Esophagus squamous epithelium (tissue), 4 donors: ENCODE measurements at regions not wholly inside any gene's neighbourhood (a gene's known extent, or its start where the extent isn't known, plus 50 kb on each side); places are given as distances from the start of the nearest gene placed in this dataset.

ENCODE experiments used
- POLR2A ChIP-seq, 4 donors: fragments of 450-650 bp; IDR thresholded peaks; one replicate each; pipeline ENCODE4 v1.6.1; 2017; ENCODE audit warnings: antibody characterized with exemption in 4 of 4, mild to moderate bottlenecking in 4 of 4, moderate library complexity in 3 of 4
- TF ChIP-seq, protein P1 (sequence below), 6 experiments: fragments of 450-650 bp in 4 of 6; fragments of 200-600 bp in 2 of 6; sonication (generic) in 2 of 6; IDR thresholded peaks; one replicate each; pipeline ENCODE4 v1.5.1; 2016 to 2019; ENCODE audit warnings: antibody characterized with exemption in 6 of 6, mild to moderate bottlenecking in 4 of 6, moderate library complexity in 4 of 6

DNA sequence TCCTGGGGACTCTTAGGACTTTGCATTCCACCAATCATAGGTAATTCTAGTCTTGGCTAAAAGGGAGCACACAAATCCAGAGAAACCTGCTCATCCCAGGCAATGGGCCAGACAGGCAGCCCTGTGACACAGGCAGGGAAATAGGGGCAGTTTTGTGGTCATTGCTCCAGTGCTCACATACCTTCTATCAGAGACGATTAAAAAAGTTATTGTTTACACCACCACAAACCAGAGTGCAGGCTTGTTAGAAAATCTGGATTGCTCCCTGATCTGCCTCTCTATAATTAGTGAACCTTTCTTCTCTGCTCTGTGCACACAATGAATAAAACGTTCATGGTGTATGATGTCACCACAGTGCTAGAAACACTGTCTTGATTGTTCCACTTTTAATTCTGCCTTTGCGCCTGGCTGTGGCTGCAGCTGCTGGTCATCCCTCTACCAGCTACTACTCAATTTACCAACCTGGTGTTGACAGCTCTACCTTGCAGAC, 121.6 kb upstream of the SPATA13 start:
- TF ChIP-seq, protein P1, sequence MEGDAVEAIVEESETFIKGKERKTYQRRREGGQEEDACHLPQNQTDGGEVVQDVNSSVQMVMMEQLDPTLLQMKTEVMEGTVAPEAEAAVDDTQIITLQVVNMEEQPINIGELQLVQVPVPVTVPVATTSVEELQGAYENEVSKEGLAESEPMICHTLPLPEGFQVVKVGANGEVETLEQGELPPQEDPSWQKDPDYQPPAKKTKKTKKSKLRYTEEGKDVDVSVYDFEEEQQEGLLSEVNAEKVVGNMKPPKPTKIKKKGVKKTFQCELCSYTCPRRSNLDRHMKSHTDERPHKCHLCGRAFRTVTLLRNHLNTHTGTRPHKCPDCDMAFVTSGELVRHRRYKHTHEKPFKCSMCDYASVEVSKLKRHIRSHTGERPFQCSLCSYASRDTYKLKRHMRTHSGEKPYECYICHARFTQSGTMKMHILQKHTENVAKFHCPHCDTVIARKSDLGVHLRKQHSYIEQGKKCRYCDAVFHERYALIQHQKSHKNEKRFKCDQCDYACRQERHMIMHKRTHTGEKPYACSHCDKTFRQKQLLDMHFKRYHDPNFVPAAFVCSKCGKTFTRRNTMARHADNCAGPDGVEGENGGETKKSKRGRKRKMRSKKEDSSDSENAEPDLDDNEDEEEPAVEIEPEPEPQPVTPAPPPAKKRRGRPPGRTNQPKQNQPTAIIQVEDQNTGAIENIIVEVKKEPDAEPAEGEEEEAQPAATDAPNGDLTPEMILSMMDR (IDR thresholded peaks at IDR 0.05) = no peak
- TF ChIP-seq POLR2A (IDR thresholded peaks at IDR 0.05) = no peak
